GM18861 (cell line): ENCODE measurements at regions not wholly inside any gene's neighbourhood (a gene's known extent, or its start where the extent isn't known, plus 50 kb on each side); places are given as distances from the start of the nearest gene placed in this dataset.

Experiments used
- ATAC-seq: cut with Tn5 transposase; IDR thresholded peaks from one replicate; pipeline ENCODE4 v1.9.1; 2021; ENCODE audit not compliant: unreplicated experiment

GRCh38 chr4:177923888-177924287, 481.7 kb upstream of the AGA start:
- ATAC-seq = no peak

DNA sequence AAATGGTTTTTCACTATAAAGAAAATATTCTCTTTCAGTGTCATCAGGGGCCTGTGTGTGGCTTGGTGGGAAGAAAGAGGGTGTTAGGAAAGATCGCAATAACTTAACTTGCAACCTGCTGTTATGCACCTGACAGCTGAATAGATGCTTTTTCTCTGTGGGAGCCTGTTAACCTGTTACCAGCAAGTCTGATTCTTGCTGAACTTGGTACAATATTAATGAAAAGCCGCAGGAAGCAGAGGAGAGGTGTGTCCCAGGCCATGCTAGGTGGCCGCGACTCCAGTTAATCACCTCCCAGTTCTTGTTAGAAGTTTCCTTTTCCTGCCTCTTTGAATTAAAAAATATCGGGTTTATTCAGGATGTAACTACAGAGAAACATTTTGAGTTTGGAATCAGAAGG, 494.8 kb upstream of the AGA start:
- ATAC-seq = no peak

- ATAC-seq = no peak
Observed at GRCh38 chr4:177938226-177938625, 496.0 kb upstream of the AGA start.

GRCh38 chr4:177945268-177945667, 503.0 kb upstream of the AGA start:
- no peak for ATAC-seq

- no peak for ATAC-seq
Observed at GRCh38 chr4:177947607-177948006, 505.4 kb upstream of the AGA start.

- no peak for ATAC-seq
Observed at GRCh38 chr4:177948853-177949252, 506.6 kb upstream of the AGA start.

DNA sequence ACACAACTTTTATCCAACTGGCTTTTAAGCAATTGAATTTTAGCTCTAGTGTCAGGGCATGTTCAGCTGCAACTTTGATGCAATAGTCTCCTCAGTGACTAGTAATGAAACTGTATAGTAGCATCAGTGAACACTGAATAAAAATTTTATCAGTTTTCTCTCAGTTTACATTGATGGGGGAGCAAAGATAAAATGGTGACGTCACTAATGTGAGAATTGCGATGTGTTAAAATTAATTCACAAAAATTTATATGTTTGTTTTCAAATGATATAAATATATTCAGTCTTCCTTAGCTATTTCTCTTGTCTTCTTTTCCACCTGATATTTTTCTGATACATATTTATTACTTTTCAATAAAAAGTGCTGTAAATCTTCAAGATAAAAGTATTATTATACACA, 508.8 kb upstream of the AGA start:
- ATAC-seq = no peak

DNA sequence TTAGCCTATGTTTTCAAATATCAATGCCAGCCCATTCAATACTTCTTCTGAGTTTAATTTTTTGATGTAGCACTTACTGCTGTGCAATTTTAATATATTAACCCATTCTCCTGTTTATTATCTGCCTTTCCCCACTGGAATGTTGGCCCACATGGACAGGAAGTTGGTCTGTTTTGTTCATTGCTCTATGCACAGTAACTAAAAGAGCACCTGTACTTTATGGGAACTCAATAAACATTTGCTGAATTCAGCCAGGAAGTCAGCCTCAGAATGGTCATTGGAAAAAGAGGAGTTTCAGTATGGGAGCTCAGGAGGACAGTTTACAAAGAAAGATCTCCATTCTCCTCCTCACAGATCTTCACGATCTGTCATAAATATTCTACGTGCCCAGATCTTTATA, 510.5 kb upstream of the AGA start:
- no peak for ATAC-seq

DNA sequence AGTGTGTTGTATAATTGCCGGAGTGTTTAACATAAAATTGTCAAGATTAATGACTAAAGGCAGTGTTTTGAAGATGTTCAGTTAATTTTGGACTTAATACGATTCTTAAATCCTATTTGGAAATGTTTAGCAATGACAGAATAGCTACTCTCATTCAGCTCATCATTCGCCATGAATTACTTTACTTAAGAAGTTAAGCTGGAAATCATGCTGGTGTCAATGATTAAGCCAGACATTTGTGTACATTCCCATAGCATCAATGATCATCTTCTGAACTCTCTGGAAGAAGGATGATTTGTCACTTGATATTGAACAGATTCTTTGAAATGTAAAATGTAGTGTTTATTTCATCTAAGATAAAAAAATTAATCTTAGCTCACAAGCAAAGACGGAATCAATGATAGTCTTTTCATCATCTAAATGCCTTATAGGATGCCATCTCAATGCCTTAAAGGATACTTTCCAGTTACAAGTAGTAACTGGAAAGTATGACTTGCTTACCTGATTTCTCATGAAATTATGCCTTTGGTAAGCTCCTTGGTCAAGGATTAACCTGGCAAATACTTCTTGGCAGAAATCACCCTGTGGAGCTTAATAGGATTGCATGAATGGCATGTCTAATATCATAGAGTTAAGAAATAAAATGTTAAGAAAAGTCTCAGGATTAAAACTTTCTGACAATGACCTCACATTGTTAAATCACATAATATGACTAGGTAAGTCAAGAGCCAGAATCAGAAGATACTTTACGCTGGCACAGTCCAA, 515.5 kb upstream of the AGA start:
- no peak for ATAC-seq

GRCh38 chr4:177960566-177960965, 518.3 kb upstream of the AGA start:
- no peak for ATAC-seq

DNA sequence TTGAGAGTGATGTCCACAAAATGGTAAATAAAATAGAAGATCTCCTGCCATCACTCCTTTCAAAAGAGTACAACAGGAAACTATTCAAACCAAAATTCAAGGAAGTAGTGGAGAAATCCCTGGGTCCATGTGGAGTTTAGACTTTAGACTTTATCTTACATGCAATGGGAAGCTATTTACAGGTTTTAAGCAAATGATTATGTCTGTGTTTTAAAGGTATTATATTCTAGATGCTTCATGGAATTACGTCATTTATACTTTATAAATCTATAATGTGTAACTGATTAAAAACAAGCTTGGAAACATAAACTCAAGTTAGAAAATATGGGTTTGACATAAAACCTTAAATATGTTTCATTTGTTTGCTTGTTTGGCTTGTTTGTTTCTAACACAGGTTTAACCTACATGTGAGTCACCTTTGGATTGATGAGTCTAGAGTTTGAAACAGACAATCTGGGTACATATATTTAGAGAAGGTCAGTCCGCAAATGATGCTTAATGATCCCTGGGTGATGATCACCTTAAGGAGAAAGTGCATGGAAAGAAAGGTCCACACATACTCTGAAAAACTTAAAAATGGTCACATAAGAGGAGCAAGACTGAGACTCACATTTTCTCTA, 519.6 kb upstream of the AGA start:
- no peak for ATAC-seq

DNA sequence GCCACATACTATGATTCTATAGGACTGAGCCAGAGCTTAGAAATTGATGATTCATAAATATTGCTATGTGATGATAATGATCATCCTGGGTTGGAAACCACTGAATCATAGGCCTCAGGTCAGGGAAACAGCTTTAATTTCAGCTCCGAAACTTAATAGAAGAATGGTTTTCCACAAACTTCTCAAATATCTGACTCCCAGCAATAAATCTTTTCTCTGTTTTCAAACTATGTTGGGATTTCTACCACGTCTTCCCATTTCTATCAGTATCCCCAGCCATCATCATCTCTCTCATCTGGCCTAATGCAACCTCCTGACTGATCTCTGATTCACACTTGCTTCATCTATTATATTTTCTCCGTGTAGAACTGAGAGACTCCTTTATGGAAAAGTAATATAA, 521.8 kb upstream of the AGA start:
- no peak for ATAC-seq

GRCh38 chr4:177964693-177965168, 522.5 kb upstream of the AGA start:
- no peak for ATAC-seq

- no peak for ATAC-seq
Observed at GRCh38 chr4:177967328-177967727, 525.1 kb upstream of the AGA start.

- ATAC-seq = no peak
Observed at GRCh38 chr4:177968817-177969442, 526.7 kb upstream of the AGA start.

DNA sequence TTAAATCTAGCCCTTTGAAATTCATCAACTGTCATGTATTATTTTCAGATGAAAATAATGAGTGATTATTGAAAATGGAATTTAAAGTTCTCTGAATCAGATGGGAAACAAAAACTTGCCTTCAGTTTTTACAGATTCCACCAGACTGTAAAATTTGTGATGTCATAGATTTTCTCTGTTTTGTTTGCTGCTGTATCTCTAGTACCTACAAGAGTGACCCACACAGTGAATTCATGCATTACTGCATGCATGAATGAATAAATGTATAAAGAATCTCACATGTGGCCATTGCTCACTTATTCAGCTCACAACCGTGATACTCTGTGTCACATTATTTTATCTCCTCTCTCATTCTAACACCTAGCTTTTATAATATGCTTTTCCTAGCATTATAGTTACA, 532.2 kb upstream of the AGA start:
- no peak for ATAC-seq

GRCh38 chr4:177975315-177975987, 533.2 kb upstream of the AGA start:
- no peak for ATAC-seq

DNA sequence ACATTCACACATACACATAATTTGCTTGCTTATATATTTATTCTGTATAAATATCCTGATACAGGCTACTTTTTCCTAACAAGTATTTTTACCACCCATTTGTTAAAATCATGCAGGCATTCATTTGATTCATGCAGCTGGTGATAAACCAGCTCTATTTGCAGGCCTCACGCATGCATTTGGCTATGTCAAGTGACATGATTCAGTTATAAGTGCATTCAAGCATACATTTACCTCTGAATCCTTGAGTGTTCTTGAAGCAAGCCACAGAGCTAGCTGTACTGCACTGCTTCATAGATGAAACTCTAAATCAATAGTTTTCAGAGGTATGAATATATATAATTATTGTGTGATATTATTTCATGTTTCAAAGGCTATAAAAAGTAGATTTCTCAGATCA, 544.0 kb upstream of the AGA start:
- ATAC-seq = no peak

DNA sequence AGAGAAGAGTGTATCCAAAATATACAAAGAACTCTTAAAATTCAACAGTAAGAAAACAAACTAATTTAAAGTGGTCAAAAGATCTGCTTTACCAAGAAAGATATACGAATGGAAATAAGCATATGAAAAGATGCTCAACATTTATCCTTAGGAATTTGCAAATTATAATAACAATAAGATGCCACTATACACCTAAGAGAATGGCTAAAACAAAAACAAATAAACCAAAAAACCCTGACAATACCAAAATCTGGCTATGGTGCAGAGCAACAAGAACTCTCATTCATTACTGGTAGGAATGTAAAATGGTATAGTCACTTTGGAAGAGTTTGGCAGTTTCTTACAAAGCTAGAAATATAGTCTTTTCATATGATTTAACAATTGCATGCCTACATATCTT, 545.7 kb upstream of the AGA start:
- ATAC-seq = no peak

- ATAC-seq = no peak
Observed at GRCh38 chr4:177989503-177990201, 547.4 kb upstream of the AGA start.

GRCh38 chr4:178003098-178003657, 560.9 kb upstream of the AGA start:
- ATAC-seq = no peak
